ENCODE measurements at regions not wholly inside any gene's neighbourhood (a gene's known extent, or its start where the extent isn't known, plus 50 kb on each side); places are given as distances from the start of the nearest gene placed in this dataset.

DNA sequence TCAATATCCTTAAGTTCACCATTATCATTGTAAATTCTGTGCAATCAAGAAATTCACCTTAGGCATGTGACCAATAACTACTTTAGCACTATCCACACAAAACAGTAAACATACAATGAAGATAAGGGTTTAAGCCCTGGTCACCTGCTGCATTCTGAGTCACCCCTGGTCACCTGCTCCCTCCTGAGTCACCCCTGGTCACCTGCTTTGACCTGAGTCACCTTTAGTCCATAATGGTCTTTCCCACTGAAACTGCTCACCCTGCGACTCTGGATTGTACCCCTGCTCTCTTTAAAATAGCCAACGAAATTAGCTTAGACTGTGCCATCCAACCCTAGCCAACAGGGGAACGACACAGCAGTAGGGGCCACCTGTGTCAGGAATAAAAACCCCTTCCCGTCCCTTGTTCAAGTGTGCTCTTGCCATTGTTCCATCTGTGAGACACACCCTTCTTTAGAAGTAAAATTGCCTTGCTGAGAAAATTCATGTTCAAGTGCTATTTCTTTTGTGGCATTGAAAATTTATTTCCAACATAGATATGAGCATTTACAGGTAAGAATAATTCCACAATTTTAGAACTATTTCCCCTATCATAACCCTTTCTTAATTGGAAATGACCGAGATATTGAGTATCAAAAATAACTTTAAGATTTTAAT, 902.8 kb downstream of the DSC3 start:
- TF ChIP-seq, protein P1, sequence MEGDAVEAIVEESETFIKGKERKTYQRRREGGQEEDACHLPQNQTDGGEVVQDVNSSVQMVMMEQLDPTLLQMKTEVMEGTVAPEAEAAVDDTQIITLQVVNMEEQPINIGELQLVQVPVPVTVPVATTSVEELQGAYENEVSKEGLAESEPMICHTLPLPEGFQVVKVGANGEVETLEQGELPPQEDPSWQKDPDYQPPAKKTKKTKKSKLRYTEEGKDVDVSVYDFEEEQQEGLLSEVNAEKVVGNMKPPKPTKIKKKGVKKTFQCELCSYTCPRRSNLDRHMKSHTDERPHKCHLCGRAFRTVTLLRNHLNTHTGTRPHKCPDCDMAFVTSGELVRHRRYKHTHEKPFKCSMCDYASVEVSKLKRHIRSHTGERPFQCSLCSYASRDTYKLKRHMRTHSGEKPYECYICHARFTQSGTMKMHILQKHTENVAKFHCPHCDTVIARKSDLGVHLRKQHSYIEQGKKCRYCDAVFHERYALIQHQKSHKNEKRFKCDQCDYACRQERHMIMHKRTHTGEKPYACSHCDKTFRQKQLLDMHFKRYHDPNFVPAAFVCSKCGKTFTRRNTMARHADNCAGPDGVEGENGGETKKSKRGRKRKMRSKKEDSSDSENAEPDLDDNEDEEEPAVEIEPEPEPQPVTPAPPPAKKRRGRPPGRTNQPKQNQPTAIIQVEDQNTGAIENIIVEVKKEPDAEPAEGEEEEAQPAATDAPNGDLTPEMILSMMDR (IDR thresholded peaks at IDR 0.05; ENCODE audit: insufficient read depth, low read depth, low read length, missing control alignments), result no peak
- H3K4me3 ChIP-seq (ENCODE audit: low read depth, low read length), result no peak overlapping the region
- DNase-seq (ENCODE audit: low read depth), result no peak

DNA sequence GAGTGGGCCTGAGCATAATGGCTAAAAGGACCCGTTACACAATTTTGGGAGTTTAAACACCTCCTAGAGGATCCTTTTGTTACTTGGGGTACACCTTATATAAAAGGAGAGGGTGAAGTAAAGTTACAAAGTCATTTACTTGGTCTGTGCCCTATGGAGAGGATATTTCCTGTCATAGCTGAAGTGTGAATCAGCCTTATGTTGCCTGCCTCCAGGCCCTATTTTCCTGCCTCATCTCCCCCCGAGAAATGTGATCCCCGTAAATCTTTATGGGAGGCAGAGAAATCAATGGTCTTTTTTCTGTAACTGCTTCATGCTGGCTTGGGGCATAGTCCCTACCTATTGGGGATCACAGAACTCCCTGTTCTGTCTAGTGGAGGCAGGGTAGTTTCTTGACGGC, 906.6 kb downstream of the DSC3 start:
- no peak for DNase-seq (ENCODE audit: low read depth)
- TF ChIP-seq, protein P1 (IDR thresholded peaks at IDR 0.05; ENCODE audit: insufficient read depth, low read depth, low read length, missing control alignments), result no peak
- no peak overlapping the region for H3K4me3 ChIP-seq (ENCODE audit: low read depth, low read length)

DNA sequence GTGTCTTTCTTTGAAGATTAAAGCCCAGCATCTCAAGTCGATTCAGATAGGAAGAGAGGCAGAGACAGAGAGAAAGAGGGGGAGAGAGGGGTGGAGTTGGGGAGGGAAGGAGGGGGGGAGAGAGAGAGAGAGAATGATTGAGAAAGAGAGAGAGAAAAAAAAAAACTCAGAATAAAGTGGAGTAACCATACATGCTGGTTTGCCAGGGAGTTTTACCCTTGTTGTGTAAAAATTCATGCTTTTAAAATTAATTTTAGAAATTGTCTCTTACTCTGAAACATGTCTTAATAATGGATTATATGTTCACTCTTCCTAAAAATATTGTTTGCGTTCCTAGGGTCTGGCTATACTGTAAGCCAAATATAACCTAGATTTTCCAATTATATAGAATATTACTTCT, 908.5 kb downstream of the DSC3 start:
- TF ChIP-seq, protein P1 (IDR thresholded peaks at IDR 0.05; ENCODE audit: insufficient read depth, low read depth, low read length, missing control alignments), result no peak
- no peak overlapping the region for H3K4me3 ChIP-seq (ENCODE audit: low read depth, low read length)
- DNase-seq (ENCODE audit: low read depth), result no peak

DNA sequence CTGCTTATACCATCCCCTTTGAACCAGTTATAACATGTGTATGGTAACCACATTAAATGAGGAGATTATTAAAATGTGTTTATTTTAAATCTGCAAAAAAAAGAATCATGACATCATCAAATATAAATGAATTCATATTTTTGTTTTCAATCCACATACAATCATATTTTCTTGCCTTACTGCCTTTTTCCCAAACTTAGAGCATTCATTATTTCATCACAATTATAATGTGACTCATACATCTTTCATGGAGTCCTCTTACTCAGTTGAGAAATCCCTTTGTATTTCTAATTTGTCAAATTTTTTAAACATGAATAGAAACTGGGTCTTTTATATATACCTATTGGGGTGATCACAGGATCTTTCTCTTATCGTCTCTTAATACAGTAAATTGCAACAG, 909.6 kb downstream of the DSC3 start:
- H3K4me3 ChIP-seq (ENCODE audit: low read depth, low read length), result no peak overlapping the region
- TF ChIP-seq, protein P1 (IDR thresholded peaks at IDR 0.05; ENCODE audit: insufficient read depth, low read depth, low read length, missing control alignments), result no peak
- DNase-seq (ENCODE audit: low read depth), result no peak

DNA sequence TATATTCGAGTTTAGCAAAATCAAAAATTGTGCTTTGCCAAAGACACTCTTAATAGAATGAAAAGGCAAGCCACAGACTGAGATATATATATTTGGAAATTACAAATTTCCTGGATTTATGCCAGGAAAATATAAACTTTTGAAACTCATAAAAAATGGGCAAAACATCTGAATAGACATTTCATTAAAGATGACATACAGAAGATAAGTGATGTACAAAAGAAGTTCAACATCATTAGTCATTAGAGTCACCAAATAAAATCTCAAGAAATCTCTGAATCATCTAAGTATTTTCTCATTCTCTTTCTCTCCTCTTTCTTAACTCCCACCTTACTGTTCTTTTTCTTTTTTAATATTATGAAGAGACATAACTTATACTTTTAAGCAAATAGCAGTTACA, 921.1 kb downstream of the DSC3 start:
- no peak for DNase-seq (ENCODE audit: low read depth)
- H3K4me3 ChIP-seq (ENCODE audit: low read depth, low read length), result no peak overlapping the region
- TF ChIP-seq, protein P1 (IDR thresholded peaks at IDR 0.05; ENCODE audit: insufficient read depth, low read depth, low read length, missing control alignments), result no peak

DNA sequence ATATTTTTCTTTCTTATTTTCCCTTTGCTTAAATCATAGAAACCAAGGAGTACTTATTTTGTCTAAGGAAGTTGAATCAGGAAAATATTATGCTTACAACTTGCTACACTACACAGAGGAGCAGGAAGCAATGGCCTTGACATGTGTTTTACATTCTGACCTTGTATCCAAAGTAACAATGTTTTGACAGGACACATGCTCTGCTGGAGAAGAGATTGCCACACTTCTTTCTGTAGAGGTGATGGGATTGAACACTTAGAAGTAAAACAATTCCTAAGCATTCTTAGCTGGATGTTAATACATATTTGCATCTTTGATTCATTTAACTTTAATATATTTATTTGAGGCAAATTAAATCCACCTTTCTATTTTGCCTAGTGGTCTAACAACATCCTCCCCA, 929.1 kb downstream of the DSC3 start:
- H3K4me3 ChIP-seq (ENCODE audit: low read depth, low read length), result no peak overlapping the region
- TF ChIP-seq, protein P1 (IDR thresholded peaks at IDR 0.05; ENCODE audit: insufficient read depth, low read depth, low read length, missing control alignments), result no peak
- DNase-seq (ENCODE audit: low read depth), result no peak

DNA sequence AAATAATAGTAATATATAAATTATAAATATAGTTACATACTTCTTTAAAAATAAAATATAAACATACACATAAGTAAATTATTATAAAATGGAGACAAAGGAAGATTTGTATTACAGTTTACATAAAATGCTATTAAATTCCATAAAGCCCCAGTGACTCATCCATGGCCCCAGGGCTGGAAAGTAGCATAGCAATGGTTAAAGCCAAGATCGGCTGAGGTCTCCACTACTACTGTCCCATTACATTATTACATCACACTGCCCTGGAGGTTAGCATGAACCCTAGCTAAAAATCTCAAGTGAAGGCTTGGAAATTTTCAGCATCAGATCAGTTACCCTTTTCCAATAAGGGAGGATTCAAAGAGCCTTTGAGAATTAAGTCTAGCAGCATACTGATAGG, 936.2 kb downstream of the DSC3 start:
- H3K4me3 ChIP-seq (ENCODE audit: low read depth, low read length), result no peak overlapping the region
- TF ChIP-seq, protein P1 (IDR thresholded peaks at IDR 0.05; ENCODE audit: insufficient read depth, low read depth, low read length, missing control alignments), result no peak
- no peak for DNase-seq (ENCODE audit: low read depth)

All from GM12865 (cell line).